Neutrophil (primary cell): ENCODE measurements at regions not wholly inside any gene's neighbourhood (a gene's known extent, or its start where the extent isn't known, plus 50 kb on each side); places are given as distances from the start of the nearest gene placed in this dataset.

ENCODE experiments used
- H3K27ac ChIP-seq: fragments of 200-600 bp; sonication (generic); 2 replicates; pipeline ENCODE4 v1.5.1; 2016; ENCODE audit warnings: mild to moderate bottlenecking, moderate library complexity
- H3K27me3 ChIP-seq: fragments of 200-600 bp; sonication (generic); 2 replicates; pipeline ENCODE4 v1.6.0; 2016; ENCODE audit warnings: mild to moderate bottlenecking
- H3K36me3 ChIP-seq: fragments of 200-600 bp; sonication (generic); 2 replicates; pipeline ENCODE4 v1.5.1; 2017
- H3K4me1 ChIP-seq, 2 experiments: fragments of 200-600 bp in 1 of 2; sonication (generic) in 1 of 2; 1 replicate in 1 of 2; 2 replicates in 1 of 2; pipeline versions ENCODE4 v1.5.1 to v1.6.1; 2013 to 2016; ENCODE audit warnings: low read depth in 1 of 2, low read length in 1 of 2, mild to moderate bottlenecking in 1 of 2, moderate library complexity in 1 of 2; ENCODE audit not compliant: control insufficient read depth in 1 of 2, insufficient read depth in 1 of 2
- H3K4me3 ChIP-seq, 2 experiments: fragments of 200-600 bp in 1 of 2; sonication (generic) in 1 of 2; 1 replicate in 1 of 2; 2 replicates in 1 of 2; pipeline ENCODE4 v1.5.1; 2013 to 2016; ENCODE audit warnings: low read depth in 1 of 2, low read length in 1 of 2, mild to moderate bottlenecking in 1 of 2, moderate library complexity in 1 of 2
- H3K9me3 ChIP-seq: fragments of 200-600 bp; sonication (generic); 2 replicates; pipeline ENCODE4 v1.5.1; 2016
- CTCF ChIP-seq: fragments of 200-600 bp; sonication (generic); IDR thresholded peaks from 2 replicates; pipeline ENCODE4 v1.5.1; 2016; ENCODE audit warnings: antibody characterized with exemption

GRCh38 chr6:81909981-81910900 is 157.8 kb upstream of the TENT5A start:
- H3K4me1 ChIP-seq: peaks cover 0 to 7% of the 10 kb centered on the region in 2 experiments
- no peak overlapping the region for H3K4me3 ChIP-seq
- H3K36me3 ChIP-seq: no peaks in the 10 kb centered on the region
- no peaks in the 10 kb centered on the region for H3K27me3 ChIP-seq
- TF ChIP-seq CTCF: no peak
- H3K27ac ChIP-seq: no peak overlapping the region
- H3K9me3 ChIP-seq: no peaks in the 10 kb centered on the region

- H3K4me3 ChIP-seq: no peak overlapping the region
- H3K27me3 ChIP-seq: no peaks in the 10 kb centered on the region
- TF ChIP-seq CTCF: no peak
- no peaks in the 10 kb centered on the region for H3K36me3 ChIP-seq
- no peaks in the 10 kb centered on the region for H3K9me3 ChIP-seq
- peaks cover 0 to 7% of the 10 kb centered on the region in 2 experiments for H3K4me1 ChIP-seq
- H3K27ac ChIP-seq: no peak overlapping the region
Measured at GRCh38 chr6:81909162-81909561, 156.7 kb upstream of the TENT5A start.

GRCh38 chr6:81906709-81907204 is 154.3 kb upstream of the TENT5A start:
- Histone ChIP-seq H3K4me3 (no peak overlapping the region), H3K27ac (no peak overlapping the region), H3K27me3 (no peaks in the 10 kb centered on the region), H3K36me3 (no peaks in the 10 kb centered on the region), H3K9me3 (no peaks in the 10 kb centered on the region), H3K4me1 (peaks cover 0 to 7% of the 10 kb centered on the region in 2 experiments)
- no peak for TF ChIP-seq CTCF

- Histone ChIP-seq H3K9me3 (no peaks in the 10 kb centered on the region), H3K27ac (no peak overlapping the region), H3K4me1 (peaks cover 0 to 7% of the 10 kb centered on the region in 2 experiments), H3K36me3 (no peaks in the 10 kb centered on the region), H3K4me3 (no peak overlapping the region), H3K27me3 (no peaks in the 10 kb centered on the region)
- TF ChIP-seq CTCF: no peak
Measured at GRCh38 chr6:81906041-81906440, 153.6 kb upstream of the TENT5A start.

GRCh38 chr6:81901551-81901966 is 149.1 kb upstream of the TENT5A start:
- Histone ChIP-seq H3K36me3 (no peaks in the 10 kb centered on the region), H3K27ac (no peak overlapping the region), H3K4me3 (no peak overlapping the region), H3K9me3 (no peaks in the 10 kb centered on the region), H3K4me1 (peaks cover 4 to 10% of the 10 kb centered on the region in 2 experiments), H3K27me3 (no peaks in the 10 kb centered on the region)
- TF ChIP-seq CTCF: no peak
